WERI-Rb-1 (cell line): ENCODE measurements at regions not wholly inside any gene's neighbourhood (a gene's known extent, or its start where the extent isn't known, plus 50 kb on each side); places are given as distances from the start of the nearest gene placed in this dataset.

Experiments
- DNase-seq: peaks from one replicate; pipeline ENCODE4 v3.0.0-alpha.2; 2020
- H3K27ac ChIP-seq: fragments of 250-450 bp; sonication (Bioruptor Pico); 2 replicates; pipeline ENCODE4 v1.5.1; 2020; ENCODE audit warnings: mild to moderate bottlenecking, moderate library complexity
- H3K27me3 ChIP-seq: fragments of 250-450 bp; sonication (Bioruptor Pico); 2 replicates; pipeline ENCODE4 v1.5.1; 2021; ENCODE audit warnings: mild to moderate bottlenecking, low read depth, moderate library complexity; ENCODE audit not compliant: insufficient read depth, severe bottlenecking
- H3K36me3 ChIP-seq: fragments of 250-450 bp; sonication (Bioruptor Pico); 2 replicates; pipeline ENCODE4 v1.5.1; 2020; ENCODE audit warnings: mild to moderate bottlenecking, moderate library complexity
- H3K4me3 ChIP-seq: 2 replicates; pipeline ENCODE4 v1.5.1; 2011; ENCODE audit warnings: low read depth, mild to moderate bottlenecking, control low read depth, low read length
- H3K9me3 ChIP-seq: fragments of 250-450 bp; sonication (Bioruptor Pico); 2 replicates; pipeline ENCODE4 v1.5.1; 2021; ENCODE audit warnings: mild to moderate bottlenecking, moderate library complexity; ENCODE audit not compliant: severe bottlenecking
- CTCF ChIP-seq: IDR thresholded peaks from 2 replicates; pipeline ENCODE4 v1.5.1; 2011; ENCODE audit warnings: low read depth, mild to moderate bottlenecking, control low read depth, inconsistent platforms, low read length

GRCh38 chr14:87467578-87467977 is 525.4 kb downstream of the GALC start:
- no peak for TF ChIP-seq CTCF
- Histone ChIP-seq H3K27me3 (no peaks in the 10 kb centered on the region), H3K27ac (no peak overlapping the region), H3K36me3 (no peaks in the 10 kb centered on the region), H3K4me3 (no peak overlapping the region), H3K9me3 (no peaks in the 10 kb centered on the region)
- DNase-seq = no peak

GRCh38 chr14:87465770-87466169 is 527.2 kb downstream of the GALC start:
- no peak for DNase-seq
- Histone ChIP-seq H3K4me3 (no peak overlapping the region), H3K27me3 (no peaks in the 10 kb centered on the region), H3K27ac (no peak overlapping the region), H3K9me3 (no peaks in the 10 kb centered on the region), H3K36me3 (no peaks in the 10 kb centered on the region)
- no peak for TF ChIP-seq CTCF

GRCh38 chr14:87461704-87462103 is 531.3 kb downstream of the GALC start:
- no peak overlapping the region for H3K27ac ChIP-seq
- TF ChIP-seq CTCF = no peak
- peak; percentile 80 for DNase-seq
- H3K27me3 ChIP-seq = no peaks in the 10 kb centered on the region
- no peak overlapping the region for H3K4me3 ChIP-seq
- H3K36me3 ChIP-seq = no peaks in the 10 kb centered on the region
- H3K9me3 ChIP-seq = no peaks in the 10 kb centered on the region

- H3K36me3 ChIP-seq = no peaks in the 10 kb centered on the region
- TF ChIP-seq CTCF = no peak
- H3K9me3 ChIP-seq = no peaks in the 10 kb centered on the region
- H3K27ac ChIP-seq = no peak overlapping the region
- H3K4me3 ChIP-seq = no peak overlapping the region
- no peak for DNase-seq
- no peaks in the 10 kb centered on the region for H3K27me3 ChIP-seq
These were observed 535.3 kb downstream of the GALC start for GRCh38 chr14:87457720-87458119.

GRCh38 chr14:87450193-87450592 is 542.8 kb downstream of the GALC start:
- no peak for DNase-seq
- TF ChIP-seq CTCF = no peak
- Histone ChIP-seq H3K36me3 (no peaks in the 10 kb centered on the region), H3K9me3 (no peaks in the 10 kb centered on the region), H3K27me3 (no peaks in the 10 kb centered on the region), H3K4me3 (no peak overlapping the region), H3K27ac (no peak overlapping the region)

GRCh38 chr14:87449016-87449415 is 544.0 kb downstream of the GALC start:
- no peak overlapping the region for H3K27ac ChIP-seq
- H3K27me3 ChIP-seq = no peaks in the 10 kb centered on the region
- no peak overlapping the region for H3K4me3 ChIP-seq
- TF ChIP-seq CTCF = no peak
- H3K36me3 ChIP-seq = no peaks in the 10 kb centered on the region
- no peak for DNase-seq
- H3K9me3 ChIP-seq = no peaks in the 10 kb centered on the region
